HG03457 (cell line): ENCODE measurements at regions not wholly inside any gene's neighbourhood (a gene's known extent, or its start where the extent isn't known, plus 50 kb on each side); places are given as distances from the start of the nearest gene placed in this dataset.

Source experiments
- ATAC-seq: cut with Tn5 transposase; IDR thresholded peaks from one replicate; pipeline ENCODE4 v1.9.1; 2021; ENCODE audit warnings: moderate number of reproducible peaks; ENCODE audit not compliant: unreplicated experiment

DNA sequence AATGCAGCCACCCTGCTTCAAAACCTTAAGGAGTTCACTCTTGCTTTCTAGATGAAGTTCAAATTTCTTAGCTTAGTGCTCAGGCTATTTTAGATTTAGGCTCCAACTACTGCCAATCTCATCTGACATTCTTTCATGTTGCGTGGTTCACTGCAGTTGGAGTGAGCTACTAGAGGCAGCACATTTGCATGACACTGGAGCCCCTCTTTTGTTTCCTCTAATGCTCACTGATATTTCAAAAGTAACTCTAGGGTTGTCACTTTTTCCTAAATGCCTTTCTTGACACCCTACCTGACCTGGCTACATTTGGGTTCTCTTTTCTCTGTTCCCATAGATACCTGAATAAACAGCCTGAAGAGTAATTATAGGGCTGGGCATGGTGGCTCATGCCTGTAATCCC lies 586.5 kb upstream of the GOT2 start:
- no peak for ATAC-seq

DNA sequence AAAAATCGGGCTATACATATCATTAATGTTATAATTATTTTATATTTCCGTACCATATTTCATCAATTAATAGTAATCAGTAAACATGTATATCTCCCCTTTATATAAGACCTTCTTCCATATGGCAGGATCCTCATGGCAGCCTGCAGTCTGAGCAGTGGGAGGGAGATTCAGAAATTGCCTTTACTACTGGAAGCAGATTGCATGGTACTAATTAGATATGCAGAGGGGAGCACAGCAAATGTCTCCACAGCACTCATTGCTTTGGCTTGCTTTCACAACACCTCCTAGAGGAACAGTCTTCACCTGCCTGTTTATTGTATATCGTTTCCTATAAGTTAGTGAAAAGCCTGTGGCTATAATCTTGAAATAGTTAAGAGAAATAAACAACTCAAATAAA lies 585.8 kb upstream of the GOT2 start:
- ATAC-seq, result no peak

DNA sequence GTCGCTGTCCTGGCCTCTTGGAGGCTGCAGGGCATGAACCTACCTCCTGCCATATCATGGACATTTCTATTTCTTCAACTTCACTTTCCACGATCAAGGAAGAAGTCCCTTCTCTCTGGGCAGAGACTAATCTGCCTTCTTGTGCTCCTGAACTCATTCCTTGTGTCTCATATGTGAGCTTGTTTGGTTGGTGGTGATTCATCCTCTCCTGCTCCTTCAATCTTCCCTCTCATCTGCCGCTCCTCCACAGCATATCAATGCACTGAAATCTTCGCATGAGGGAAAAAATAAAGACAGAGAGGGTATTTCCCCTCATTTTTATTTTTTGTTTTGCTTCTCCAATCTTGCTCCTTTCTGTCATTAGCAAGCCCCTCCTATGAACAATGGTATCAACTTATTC lies 571.7 kb upstream of the GOT2 start:
- ATAC-seq, result no peak

DNA sequence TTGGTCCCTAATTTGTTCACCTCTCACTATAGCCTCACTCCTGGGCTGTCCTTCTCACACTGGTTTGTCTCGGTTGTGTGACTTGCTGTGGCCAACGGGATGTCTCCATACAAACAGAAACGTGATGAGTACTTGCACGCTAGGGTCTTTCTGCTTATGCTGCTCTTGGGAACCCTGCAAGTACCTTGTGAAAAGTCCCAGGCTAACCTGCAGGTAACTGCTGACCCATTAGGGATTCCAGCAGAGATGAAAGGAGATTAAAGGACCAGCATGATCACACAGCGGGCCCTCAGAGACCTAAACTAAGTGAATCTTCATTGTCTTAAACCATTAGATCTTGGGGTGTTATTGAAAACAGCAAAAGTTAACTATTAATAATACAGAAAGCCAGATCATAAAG lies 562.8 kb upstream of the GOT2 start:
- ATAC-seq, result no peak

DNA sequence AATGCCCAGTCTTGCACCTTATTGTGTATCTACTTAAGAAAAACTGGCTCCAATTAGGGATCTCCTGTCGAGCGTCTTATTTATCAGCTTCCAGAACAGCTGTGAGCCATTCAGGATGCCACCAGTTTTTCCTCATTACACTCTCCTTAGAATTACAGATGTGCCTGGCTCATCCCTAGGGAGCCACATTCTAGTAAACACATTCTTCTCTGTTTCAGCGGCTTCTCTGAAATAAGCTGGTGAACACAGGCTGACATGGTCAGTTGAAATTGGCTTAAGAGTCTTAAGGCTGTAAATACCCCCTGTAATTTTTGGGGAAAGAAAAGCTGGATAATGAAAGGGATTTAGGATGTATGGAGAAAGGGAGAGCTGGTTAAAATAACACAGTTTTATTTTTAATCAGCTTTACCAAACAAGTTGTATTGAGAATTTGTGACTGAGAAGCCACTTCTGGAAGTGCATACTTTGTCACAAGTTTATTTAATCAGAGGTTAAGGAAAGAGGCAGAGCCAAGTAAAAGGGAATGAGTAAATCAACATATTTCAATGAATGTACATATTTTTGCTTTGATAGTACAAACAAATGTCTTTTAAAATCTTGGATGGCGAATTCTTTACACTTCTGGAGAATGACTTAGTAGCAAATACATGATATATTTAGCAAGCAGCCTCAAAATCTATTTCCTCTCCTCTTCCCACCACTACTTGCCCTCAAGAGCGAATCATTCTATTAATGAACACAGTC lies 562.0 kb upstream of the GOT2 start:
- no peak for ATAC-seq

DNA sequence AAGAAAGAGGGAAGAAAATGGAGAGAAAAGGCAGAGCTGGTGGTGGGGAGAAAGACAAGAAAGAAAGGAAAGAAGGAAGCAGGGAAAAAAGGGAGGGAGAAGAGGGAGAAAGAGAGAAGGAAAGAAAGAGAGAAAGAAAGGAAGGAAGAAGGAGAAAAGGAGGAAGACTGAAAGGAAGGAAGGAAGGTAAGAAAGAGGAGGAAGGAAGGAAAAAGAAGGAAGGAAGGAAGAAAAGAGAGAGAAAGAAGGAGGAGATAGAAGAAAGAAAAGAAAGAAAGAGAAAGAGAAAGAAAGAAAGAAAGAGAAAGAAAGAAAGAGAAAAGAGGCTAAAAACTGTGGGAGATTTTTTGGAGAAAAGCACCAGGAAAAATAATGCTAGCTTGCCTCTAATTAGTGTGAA lies 561.4 kb upstream of the GOT2 start:
- no peak for ATAC-seq

DNA sequence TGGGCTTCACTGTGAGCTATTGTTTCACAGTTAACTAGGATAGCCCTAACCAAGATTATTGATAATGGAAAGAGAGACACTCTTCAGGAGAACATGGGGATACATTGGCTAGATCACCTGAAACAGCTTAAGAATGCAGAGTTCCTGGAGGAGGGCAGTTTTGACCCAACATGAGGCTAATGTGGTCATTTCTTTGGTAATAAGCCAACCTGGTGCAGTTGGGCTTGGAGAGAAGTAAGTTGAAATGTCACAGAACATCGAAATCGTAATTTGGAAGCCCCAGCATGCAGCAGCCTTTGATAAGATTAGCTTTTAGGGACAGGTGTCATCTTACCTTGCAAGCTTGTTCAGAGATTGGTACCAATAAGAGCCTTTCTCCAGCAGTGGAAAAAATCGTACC lies 556.6 kb upstream of the GOT2 start:
- ATAC-seq, result no peak

DNA sequence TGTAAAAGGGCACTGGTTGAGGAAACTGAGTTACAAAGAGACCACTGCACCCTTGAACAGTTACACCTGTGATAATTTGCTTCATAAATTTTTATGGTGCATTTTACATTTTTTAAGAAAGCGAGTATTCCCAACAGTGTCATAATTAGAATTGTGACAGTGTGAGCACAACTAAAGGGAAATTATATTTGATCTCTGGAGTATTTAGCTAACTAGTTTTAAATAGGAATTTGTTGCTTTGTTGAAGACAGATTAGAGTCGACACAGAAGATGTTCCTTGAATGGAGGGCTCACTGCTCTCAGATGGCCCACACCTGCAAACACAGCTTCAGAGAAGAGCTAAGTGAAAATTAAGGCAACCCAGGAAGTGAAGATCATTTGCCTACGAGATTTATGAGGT lies 555.0 kb upstream of the GOT2 start:
- ATAC-seq, result no peak

DNA sequence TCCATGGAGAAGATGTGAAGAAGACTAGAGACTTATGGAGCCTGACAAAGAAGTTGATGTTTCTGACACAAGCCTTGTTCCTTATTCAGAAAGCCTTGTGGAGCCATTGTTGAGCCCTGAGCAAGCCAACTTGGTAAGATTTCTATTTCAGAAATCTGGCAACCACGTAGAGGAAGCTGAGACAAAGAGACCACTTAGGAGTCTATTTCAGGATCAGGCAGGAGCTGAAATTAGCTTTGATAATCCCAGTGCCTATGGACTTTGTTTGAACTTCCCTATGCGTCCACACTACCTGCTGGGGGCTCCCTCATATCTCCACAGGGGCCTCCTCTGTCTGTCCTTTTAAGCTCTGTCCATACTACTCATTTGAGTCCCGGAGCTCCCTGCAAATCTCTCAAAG lies 540.0 kb upstream of the GOT2 start:
- ATAC-seq, result no peak

DNA sequence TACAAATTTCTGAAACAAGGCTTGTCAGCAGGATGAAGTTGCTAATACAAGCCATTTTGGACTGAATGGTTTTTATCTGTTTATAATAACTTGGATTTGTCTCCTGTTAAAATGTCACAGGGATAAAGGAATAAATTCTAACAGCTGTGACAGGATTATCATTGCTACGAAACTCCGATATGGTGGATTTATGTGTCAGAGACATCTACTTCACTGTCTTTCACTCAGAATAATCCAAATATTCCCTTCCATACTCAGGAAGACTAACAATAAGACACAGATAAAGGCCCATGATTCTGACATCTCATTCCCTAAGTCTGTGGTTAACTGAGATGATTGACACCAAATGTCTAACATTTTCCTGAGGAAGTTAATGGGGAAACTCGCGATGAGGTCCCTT lies 529.8 kb upstream of the GOT2 start:
- ATAC-seq, result no peak

DNA sequence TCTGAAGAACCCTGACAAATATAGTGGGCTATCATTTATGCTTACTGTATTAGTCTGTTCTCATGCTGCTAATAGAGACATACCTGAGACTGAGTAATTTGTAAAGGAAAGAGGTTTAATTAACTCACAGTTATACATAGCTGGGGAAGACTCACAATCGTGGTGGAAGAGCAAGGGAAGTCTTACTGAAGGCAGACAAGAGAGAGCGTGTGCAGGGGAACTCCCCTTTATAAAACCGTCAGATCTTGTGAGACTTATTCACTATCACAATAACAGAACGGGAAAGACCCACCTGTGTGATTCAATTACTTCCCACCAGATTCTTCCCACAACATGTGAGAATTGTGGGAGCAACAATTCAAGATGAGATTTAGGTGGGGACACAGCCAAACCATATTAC lies 526.8 kb upstream of the GOT2 start:
- ATAC-seq, result no peak

DNA sequence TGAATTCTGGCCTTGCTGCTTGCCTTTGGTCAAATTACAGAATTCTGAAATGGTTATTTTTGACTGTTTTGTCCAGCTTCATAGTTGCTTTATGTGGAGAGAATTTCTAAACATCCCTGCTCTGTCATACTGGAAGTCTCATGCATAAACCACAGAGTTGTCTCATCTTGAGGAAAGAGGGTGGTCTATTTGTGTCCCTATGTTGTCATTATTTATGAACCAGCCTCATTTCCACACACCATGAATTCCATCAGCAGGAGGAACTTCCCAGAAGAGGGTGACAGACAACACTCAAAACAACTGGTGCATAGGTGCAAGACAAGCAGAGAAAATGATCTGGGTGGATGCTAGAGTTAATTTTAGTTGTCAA lies 525.8 kb upstream of the GOT2 start:
- ATAC-seq, result no peak

DNA sequence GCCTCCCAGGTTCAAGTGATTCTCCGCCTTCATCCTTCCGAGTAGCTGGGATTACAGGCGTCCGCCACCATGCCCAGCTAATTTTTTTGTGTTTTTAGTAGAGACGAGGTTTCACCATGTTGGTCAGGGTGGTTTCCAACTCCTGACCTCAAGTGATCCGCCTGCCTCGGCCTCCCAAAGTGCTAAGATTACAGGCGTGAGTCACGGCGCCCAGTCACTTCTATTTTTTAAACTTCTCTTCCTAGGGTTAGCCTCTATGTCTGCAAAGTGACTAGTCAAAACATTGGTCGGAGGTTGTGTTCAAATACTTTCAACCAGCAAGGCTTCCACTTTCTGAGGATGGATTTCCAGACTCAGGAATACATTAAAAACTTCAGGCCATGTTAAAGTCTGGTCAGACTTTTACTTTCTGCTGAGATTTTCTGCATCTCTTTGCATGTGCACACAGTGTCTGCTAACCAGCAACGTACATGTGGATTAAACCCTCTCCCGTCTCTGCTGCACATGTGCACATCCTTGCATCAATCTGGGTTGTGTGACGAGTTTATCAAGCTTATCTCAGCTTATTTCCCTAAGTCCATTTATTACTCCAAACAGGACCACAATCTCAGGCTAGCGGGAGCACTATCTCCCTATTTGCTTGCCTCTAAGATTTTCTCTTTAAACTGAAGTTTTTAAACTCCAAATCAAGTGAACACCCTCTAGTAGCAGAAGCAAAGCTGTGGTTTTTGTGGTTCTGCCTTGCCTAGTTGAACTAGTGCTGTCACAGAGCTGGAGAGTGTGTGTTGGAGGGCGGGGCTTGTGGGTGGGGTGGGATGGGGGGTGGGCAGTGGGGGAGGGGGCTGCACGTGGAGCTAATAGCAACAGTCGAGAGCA lies 525.2 kb upstream of the GOT2 start:
- no peak for ATAC-seq

DNA sequence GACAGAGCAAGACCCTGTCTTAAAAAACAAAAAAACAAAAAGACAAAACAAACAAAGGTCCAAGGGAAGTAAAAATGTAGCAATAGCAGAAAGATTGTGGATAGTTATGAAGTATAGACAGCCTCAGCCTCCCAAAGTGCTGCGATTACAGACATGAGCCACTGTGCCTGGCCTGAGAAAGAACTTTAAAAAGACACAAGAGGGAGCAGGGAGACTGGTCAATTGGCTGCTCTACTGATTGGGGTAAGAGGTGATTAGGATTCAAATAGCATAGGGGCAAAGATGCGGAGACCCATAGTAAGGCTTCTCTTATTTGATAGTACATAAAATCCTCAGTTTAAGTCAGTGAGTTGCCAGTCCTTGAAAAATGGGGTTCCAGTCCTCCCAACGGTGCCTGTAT lies 518.2 kb upstream of the GOT2 start:
- no peak for ATAC-seq

DNA sequence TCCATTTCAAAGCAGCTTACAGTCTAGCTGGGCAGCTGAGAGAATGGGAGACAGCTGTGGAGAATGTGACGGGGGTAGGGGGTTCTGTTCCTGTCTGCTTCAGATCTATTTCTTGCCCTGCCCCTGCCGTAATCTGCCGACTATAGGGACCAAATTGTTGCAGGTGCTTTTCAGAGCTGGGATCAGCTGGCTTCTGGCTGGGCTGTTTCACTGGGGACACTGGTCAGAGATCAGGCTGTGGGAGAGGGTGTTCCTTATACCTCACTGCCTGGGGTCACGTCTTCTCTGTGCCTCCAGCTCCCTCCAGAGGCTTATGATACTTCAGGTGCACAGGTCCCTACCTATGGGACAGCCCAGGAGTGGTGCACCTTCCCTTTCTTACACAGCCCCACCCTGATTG lies 514.9 kb upstream of the GOT2 start:
- ATAC-seq, result no peak

DNA sequence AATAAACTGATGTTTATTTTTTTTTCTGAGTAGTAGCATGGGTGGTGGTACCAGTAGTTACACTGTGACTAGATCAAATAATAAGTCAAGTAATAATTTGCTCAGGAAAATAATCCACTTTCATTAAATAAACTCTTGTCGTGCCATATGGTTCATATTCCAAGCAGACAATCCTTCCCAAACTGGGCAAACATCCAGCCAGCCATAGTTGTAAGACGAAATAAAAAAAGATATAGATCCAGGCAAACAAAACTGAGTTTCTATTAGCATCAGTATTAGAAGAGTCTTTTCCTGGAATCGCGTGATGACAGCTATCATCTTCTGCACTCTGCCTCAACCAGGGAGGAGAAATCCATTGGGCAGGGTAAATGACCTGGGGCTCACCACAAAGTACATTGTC lies 508.4 kb upstream of the GOT2 start:
- ATAC-seq, result no peak

DNA sequence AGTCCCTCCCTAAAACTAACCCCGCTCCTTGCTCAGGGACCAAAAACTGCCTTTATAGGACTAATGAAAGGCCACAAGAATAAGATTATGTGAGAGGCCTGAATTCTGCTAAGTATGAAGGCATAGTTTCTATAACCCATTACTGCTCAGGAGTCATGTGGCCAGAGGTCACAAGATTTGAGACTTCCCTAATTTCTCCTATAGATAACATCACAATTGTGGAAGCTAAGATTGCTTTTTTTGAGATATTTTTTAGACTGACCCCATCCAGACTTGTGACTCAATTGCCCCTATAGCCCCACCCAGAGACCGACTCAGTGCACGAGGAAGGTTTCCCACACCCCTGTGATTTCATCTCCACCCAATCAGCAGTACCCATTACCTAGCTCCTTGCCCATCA lies 504.1 kb upstream of the GOT2 start:
- no peak for ATAC-seq

DNA sequence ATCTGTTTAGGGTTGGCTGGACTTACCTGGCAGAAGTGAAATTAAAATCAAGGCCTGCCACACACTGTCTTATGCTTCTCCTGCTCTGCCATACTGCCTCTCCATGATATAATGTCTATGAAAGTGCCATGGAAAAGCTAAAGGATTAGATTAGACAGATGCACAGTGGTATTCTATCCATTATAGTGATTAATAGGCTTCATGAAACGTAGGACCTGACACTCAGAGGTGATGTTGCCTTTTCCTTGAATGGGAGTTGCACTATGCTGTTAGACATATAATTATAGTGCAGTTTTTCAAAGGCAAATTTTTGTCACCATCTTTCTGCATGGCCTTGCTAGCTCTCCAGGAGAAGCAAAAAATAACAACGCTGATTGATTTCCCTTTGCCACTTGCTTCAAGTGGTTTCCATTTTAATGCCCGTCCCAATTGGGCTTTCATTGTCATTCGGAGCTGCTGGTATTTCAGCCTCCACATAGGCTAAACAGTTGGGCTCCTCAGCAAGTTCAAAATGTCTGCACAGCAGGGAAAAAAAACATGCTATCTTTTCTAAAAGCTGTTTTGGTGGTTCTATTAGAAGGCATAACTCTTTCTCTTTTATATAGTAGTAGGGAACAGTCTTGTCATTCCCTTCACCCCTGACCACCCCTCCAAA lies 502.8 kb upstream of the GOT2 start:
- no peak for ATAC-seq

DNA sequence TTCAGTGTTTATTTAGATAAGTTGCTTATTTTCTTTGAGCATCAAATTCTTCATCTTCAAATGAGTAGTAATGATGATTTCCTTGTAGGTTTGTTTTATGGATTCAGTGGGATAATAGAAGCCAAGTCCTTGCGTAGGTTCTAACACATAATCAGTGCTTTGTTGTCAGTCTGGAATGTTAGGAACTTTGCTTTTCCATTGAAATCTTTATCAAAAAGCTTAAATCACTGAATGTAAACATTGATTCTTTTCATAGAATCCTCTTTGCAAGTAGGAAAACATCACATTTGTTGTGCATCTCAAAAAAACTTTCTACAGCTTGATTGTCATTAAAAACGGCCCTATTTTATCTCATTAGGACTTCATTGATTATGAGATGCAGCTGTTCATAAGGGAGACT lies 490.3 kb upstream of the GOT2 start:
- no peak for ATAC-seq

DNA sequence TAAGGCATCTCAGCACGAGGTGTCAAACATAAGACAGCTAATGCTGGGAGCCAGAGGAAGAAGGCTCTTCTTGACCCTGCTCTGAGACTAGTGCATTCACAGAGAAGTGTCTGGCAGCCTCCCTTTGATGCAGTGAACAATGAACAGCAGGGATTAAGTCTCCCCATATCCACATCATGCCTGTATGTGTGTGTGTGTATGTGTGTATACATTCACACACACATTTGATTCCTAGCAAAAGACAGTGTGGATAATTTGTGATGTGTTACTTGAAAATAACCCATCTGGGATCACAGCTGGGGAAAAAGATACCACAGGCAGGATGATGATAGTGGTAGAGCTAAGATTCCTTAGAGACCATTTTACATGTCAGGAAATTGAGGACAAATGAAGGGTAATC lies 485.9 kb upstream of the GOT2 start:
- no peak for ATAC-seq

DNA sequence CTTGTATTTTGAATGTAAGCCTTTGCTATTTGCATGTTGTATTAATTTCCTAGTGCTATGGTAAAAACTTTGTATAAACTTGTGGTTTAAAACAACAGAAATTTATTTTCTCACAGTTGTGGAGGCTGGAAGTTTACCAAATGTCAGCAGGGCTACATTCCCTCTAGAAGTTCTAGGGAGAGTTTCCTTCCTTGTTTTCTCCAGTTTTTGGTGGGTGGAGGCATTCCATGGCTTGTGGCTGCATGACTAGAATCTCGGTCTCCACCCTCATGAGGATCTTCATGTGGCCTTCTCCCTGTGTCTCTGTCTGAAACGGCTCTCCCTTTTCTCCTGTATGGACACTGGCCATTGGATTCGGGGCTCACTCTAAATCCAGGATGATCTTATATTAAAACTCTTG lies 482.2 kb upstream of the GOT2 start:
- ATAC-seq, result no peak

DNA sequence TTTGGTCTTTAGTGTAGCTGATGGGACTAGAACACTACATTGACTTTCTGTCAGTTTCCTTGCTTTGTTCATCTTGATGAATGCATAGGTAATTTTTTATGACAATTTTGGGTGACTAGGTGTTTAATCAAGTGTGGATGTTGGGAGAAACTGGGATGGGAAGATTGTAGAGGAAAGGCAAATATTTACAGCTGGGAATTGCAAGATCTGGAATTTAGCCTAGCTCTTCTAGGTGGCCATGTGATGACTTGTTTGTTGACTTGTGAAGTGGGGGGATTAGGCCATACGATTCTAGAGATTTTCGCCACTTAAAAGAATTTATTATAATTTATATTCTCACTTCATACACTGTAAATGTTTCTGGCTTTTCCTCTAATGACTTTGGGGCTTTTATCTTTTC lies 480.3 kb upstream of the GOT2 start:
- ATAC-seq, result no peak
